Hepatocyte (in vitro differentiated cells): ENCODE measurements at regions not wholly inside any gene's neighbourhood (a gene's known extent, or its start where the extent isn't known, plus 50 kb on each side); places are given as distances from the start of the nearest gene placed in this dataset.

Experiments
- DNase-seq: peaks from one replicate; pipeline ENCODE4 v3.0.0-alpha.2; 2016; ENCODE audit warnings: low spot score
- H2AFZ ChIP-seq: fragments of 200-600 bp; sonication (generic); 2 replicates; pipeline ENCODE4 v1.6.0; 2016; ENCODE audit warnings: antibody characterized with exemption, mild to moderate bottlenecking
- H3K27ac ChIP-seq: fragments of 200-600 bp; sonication (generic); 2 replicates; pipeline ENCODE4 v1.5.1; 2016; ENCODE audit warnings: mild to moderate bottlenecking
- H3K27me3 ChIP-seq: fragments of 200-600 bp; sonication (generic); 2 replicates; pipeline ENCODE4 v1.6.1; 2016
- H3K36me3 ChIP-seq: fragments of 200-600 bp; sonication (generic); replicated peaks from 2 replicates; pipeline ENCODE4 v1.5.1; 2016; ENCODE audit warnings: low read depth; ENCODE audit not compliant: insufficient read depth
- H3K4me1 ChIP-seq: fragments of 200-600 bp; sonication (generic); 2 replicates; pipeline ENCODE4 v1.5.1; 2016; ENCODE audit warnings: mild to moderate bottlenecking, moderate library complexity; ENCODE audit not compliant: insufficient read depth
- H3K4me2 ChIP-seq: fragments of 200-600 bp; sonication (generic); 2 replicates; pipeline ENCODE4 v1.6.0; 2016
- H3K4me3 ChIP-seq: fragments of 200-600 bp; sonication (generic); 2 replicates; pipeline ENCODE4 v1.5.1; 2016; ENCODE audit warnings: mild to moderate bottlenecking
- H3K79me2 ChIP-seq: fragments of 200-600 bp; sonication (generic); 2 replicates; pipeline ENCODE4 v1.6.0; 2017; ENCODE audit warnings: mild to moderate bottlenecking
- H3K9me2 ChIP-seq: fragments of 200-600 bp; sonication (generic); replicated peaks from 2 replicates; pipeline ENCODE4 v1.6.0; 2017; ENCODE audit warnings: mild to moderate bottlenecking; ENCODE audit not compliant: insufficient read depth
- H3K9me3 ChIP-seq: fragments of 200-600 bp; sonication (generic); 2 replicates; pipeline ENCODE4 v1.5.1; 2016; ENCODE audit warnings: low read depth, mild to moderate bottlenecking
- H4K20me1 ChIP-seq: fragments of 200-600 bp; sonication (generic); 2 replicates; pipeline ENCODE4 v1.6.0; 2016; ENCODE audit warnings: mild to moderate bottlenecking; ENCODE audit not compliant: insufficient read depth, poor library complexity, severe bottlenecking
- CTCF ChIP-seq: fragments of 200-600 bp; sonication (generic); IDR thresholded peaks from 2 replicates; pipeline ENCODE4 v1.5.1; 2016; ENCODE audit warnings: antibody characterized with exemption, mild to moderate bottlenecking; ENCODE audit not compliant: poor library complexity
- EZH2 ChIP-seq: fragments of 200-600 bp; sonication (generic); IDR thresholded peaks from 2 replicates; pipeline ENCODE4 v1.6.1; 2016; ENCODE audit warnings: antibody characterized with exemption, mild to moderate bottlenecking, borderline replicate concordance
- EZH2phosphoT487 ChIP-seq: fragments of 200-600 bp; sonication (generic); IDR thresholded peaks from one replicate; pipeline ENCODE4 v1.6.1; 2018; ENCODE audit warnings: antibody characterized with exemption, mild to moderate bottlenecking, low read depth, moderate library complexity; ENCODE audit not compliant: unreplicated experiment, severe bottlenecking
- WGBS: methylation state at CpG from one replicate; pipeline ENCODE4 v1.1.6; 2016; ENCODE audit warnings: low lambda C conversion rate; ENCODE audit errors: missing lambda C conversion rate; 5-methylcytosine and 5-hydroxymethylcytosine counted together

GRCh38 chr16:79850348-79850747 lies 249.8 kb upstream of the MAF start:
- Histone ChIP-seq H3K4me1 (peaks cover 19% of the 10 kb centered on the region), H2AFZ (no peak overlapping the region), H3K4me2 (no peak overlapping the region), H3K4me3 (no peak overlapping the region), H3K9me3 (no peaks in the 10 kb centered on the region), H4K20me1 (no peaks in the 10 kb centered on the region), H3K36me3 (no peaks in the 10 kb centered on the region), H3K79me2 (no peaks in the 10 kb centered on the region), H3K27ac (no peak overlapping the region), H3K9me2 (no peaks in the 10 kb centered on the region), H3K27me3 (no peaks in the 10 kb centered on the region)
- 63% methylated on average over 3 of the region's 3 CpGs for WGBS
- no peak for TF ChIP-seq CTCF
- TF ChIP-seq EZH2phosphoT487: no peak
- TF ChIP-seq EZH2: no peak
- DNase-seq: no peak

GRCh38 chr16:79849119-79849518 lies 248.6 kb upstream of the MAF start:
- 79% methylated on average over 10 of the region's 10 CpGs for WGBS
- Histone ChIP-seq H3K4me1 (peaks cover 19% of the 10 kb centered on the region), H3K79me2 (no peaks in the 10 kb centered on the region), H3K4me2 (no peak overlapping the region), H3K4me3 (no peak overlapping the region), H4K20me1 (no peaks in the 10 kb centered on the region), H3K36me3 (no peaks in the 10 kb centered on the region), H3K27me3 (no peaks in the 10 kb centered on the region), H2AFZ (no peak overlapping the region), H3K9me2 (no peaks in the 10 kb centered on the region), H3K27ac (no peak overlapping the region), H3K9me3 (no peaks in the 10 kb centered on the region)
- TF ChIP-seq EZH2 (no peak), EZH2phosphoT487 (no peak), CTCF (no peak)
- DNase-seq: no peak

GRCh38 chr16:79848719-79849118 lies 248.2 kb upstream of the MAF start:
- Histone ChIP-seq H3K4me1 (peaks cover 19% of the 10 kb centered on the region), H3K9me2 (no peaks in the 10 kb centered on the region), H3K27ac (no peak overlapping the region), H2AFZ (no peak overlapping the region), H3K79me2 (no peaks in the 10 kb centered on the region), H3K4me3 (no peak overlapping the region), H3K36me3 (no peaks in the 10 kb centered on the region), H3K4me2 (no peak overlapping the region), H3K9me3 (no peaks in the 10 kb centered on the region), H3K27me3 (no peaks in the 10 kb centered on the region), H4K20me1 (no peaks in the 10 kb centered on the region)
- peak; percentile 46 for DNase-seq
- WGBS: 45% methylated on average over 6 of the region's 6 CpGs
- no peak for TF ChIP-seq EZH2phosphoT487
- TF ChIP-seq EZH2: no peak

- no peak overlapping the region for H3K27ac ChIP-seq
- H3K9me2 ChIP-seq: no peaks in the 10 kb centered on the region
- H2AFZ ChIP-seq: no peak overlapping the region
- no peaks in the 10 kb centered on the region for H3K9me3 ChIP-seq
- no peak overlapping the region for H3K4me3 ChIP-seq
- H3K27me3 ChIP-seq: no peaks in the 10 kb centered on the region
- peaks cover 19% of the 10 kb centered on the region for H3K4me1 ChIP-seq
- 77% methylated on average over 5 of the region's 5 CpGs for WGBS
- no peaks in the 10 kb centered on the region for H4K20me1 ChIP-seq
- no peak overlapping the region for H3K4me2 ChIP-seq
- no peaks in the 10 kb centered on the region for H3K36me3 ChIP-seq
- no peaks in the 10 kb centered on the region for H3K79me2 ChIP-seq
- DNase-seq: no peak
- no peak for TF ChIP-seq EZH2phosphoT487
- no peak for TF ChIP-seq CTCF
- TF ChIP-seq EZH2: no peak
Observed at GRCh38 chr16:79847569-79847968, 247.0 kb upstream of the MAF start.
